Esophagus (tissue), 2 donors: ENCODE measurements at regions not wholly inside any gene's neighbourhood (a gene's known extent, or its start where the extent isn't known, plus 50 kb on each side); places are given as distances from the start of the nearest gene placed in this dataset.

Experiments
- H3K27ac ChIP-seq, 2 donors: one replicate each; pipeline ENCODE4 v1.5.1; 2013; ENCODE audit warnings: low read depth in 2 of 2, mild to moderate bottlenecking in 2 of 2, inconsistent platforms in 1 of 2, low read length in 1 of 2, moderate library complexity in 1 of 2
- H3K27me3 ChIP-seq, 2 donors: one replicate each; pipeline ENCODE4 v1.6.1; 2013; ENCODE audit warnings: low read length in 2 of 2, control low read depth in 1 of 2, mild to moderate bottlenecking in 1 of 2; ENCODE audit not compliant: insufficient read depth in 2 of 2, control insufficient read depth in 1 of 2
- H3K36me3 ChIP-seq, 2 donors: one replicate each; pipeline ENCODE4 v1.6.1; 2013; ENCODE audit warnings: low read length in 1 of 2; ENCODE audit not compliant: control insufficient read depth in 2 of 2, insufficient read depth in 2 of 2
- H3K4me1 ChIP-seq, 2 donors: one replicate each; pipeline ENCODE4 v1.6.1; 2013; ENCODE audit warnings: low read length in 1 of 2; ENCODE audit not compliant: control insufficient read depth in 2 of 2, insufficient read depth in 2 of 2
- H3K4me3 ChIP-seq, 2 donors: one replicate each; pipeline ENCODE4 v1.5.1; 2013; ENCODE audit warnings: low read length in 2 of 2, mild to moderate bottlenecking in 2 of 2, low read depth in 1 of 2, moderate library complexity in 1 of 2
- H3K9me3 ChIP-seq, 2 donors: one replicate each; pipeline ENCODE4 v1.6.1; 2013; ENCODE audit warnings: mild to moderate bottlenecking in 2 of 2, low read depth in 1 of 2, low read length in 1 of 2, moderate library complexity in 1 of 2; ENCODE audit not compliant: control insufficient read depth in 2 of 2, insufficient read depth in 1 of 2
- WGBS, 2 donors: extraction: QIAGEN DNeasy Blood & Tissue Kit; methylation state at CpG; one replicate each; pipeline ENCODE4 v1.1.7; 2013; 5-methylcytosine and 5-hydroxymethylcytosine counted together
- donor health status: healthy with polysubstance abuse.
- donor health status: Bipolar disorder and iron deficiency.

DNA sequence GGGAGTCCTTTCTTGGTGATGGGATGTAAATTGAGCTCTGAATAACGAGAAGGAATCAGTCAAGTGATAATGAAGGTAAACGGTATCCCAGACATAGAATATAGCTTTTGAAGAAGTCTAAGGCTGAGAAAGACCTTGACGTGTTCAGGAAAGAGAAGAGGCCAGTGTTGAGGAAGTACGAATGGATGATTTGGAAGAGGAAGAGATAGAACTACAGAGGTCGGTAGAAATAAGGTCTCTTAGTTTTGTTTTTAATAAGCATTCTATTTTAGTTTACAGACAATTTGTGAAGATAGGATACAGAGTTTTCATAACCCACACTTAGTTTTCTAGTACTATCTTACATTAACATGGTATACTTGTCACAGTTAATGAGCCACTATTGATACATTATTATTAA lies 1598.1 kb downstream of the FAM181B start:
- WGBS, 2 donors: 77 to 80% methylated on average over 5 of the region's 5 CpGs
- Histone ChIP-seq H3K27me3 (no peaks in the 10 kb centered on the region), H3K36me3 (no peaks in the 10 kb centered on the region), H3K4me1 (no peaks in the 10 kb centered on the region), H3K9me3 (no peaks in the 10 kb centered on the region), H3K27ac (no peak overlapping the region), H3K4me3 (no peak overlapping the region)

DNA sequence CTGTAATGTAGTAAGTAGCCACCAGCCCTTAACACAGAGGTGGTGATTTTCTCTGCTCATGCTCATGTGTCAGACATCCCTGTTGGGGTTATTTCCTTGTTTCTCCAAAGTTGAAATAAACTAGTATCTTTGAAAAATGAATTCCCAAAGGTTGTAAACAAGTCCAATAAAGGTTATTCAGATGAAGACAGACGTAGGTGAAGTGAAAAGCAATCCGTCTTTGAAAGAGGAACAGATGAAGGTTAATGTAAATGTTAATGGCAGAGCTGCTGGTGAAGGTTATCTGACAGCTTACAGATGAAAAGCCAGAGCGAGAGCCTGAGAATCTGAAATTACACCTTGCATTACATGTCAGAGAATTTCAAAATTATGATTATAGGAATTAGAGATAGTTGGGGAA lies 1604.0 kb downstream of the FAM181B start:
- H3K27ac ChIP-seq: no peak overlapping the region
- H3K4me1 ChIP-seq: no peaks in the 10 kb centered on the region
- H3K36me3 ChIP-seq: no peaks in the 10 kb centered on the region
- no peak overlapping the region for H3K4me3 ChIP-seq
- H3K9me3 ChIP-seq: no peaks in the 10 kb centered on the region
- H3K27me3 ChIP-seq: no peaks in the 10 kb centered on the region
- 70 to 71% methylated on average over 3 of the region's 3 CpGs for WGBS, 2 donors

DNA sequence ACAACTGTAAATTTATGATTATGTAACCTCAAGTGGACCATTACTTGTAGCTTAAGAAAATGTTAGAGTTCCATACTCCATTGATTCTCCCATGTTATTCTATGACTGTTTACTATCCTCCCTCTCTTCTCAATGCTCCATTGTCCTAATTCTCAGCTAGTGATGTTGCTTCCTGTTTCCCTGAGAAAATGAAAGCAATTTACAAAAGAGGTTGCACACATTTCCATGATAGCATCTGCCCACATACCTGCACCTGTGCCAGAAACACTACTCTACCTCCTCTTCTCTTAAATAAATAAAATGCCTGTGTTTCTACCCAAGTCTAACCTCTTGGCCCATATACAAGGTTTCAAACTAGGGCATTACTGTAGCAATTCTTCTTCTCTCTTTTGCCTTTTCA lies 1620.9 kb downstream of the FAM181B start:
- H3K4me1 ChIP-seq: no peaks in the 10 kb centered on the region

DNA sequence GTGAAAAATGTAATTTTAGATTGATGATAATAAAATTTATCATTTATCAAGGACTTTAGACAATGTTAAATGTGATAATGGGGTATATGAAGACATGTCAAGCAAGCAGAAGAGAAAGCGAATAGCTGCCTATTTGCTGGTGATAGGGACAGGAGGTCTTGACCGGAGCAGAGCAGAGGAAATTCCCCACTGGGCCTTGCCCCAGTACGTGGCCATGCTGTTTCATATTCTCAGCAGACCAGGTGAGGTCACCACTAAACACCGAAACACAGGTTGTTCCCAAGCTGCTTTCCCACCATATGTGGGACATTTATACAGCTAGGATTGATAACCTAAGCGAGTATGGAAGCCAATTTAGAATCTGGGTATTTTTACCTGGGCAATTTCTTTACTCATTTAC lies 1629.6 kb downstream of the FAM181B start:
- H3K36me3 ChIP-seq: no peaks in the 10 kb centered on the region
- H3K9me3 ChIP-seq: no peaks in the 10 kb centered on the region
- WGBS, 2 donors: 76 to 80% methylated on average over 5 of the region's 5 CpGs
- no peak overlapping the region for H3K4me3 ChIP-seq
- H3K4me1 ChIP-seq: no peaks in the 10 kb centered on the region
- no peaks in the 10 kb centered on the region for H3K27me3 ChIP-seq
- H3K27ac ChIP-seq: no peak overlapping the region

More for the DNA sequence above, 1620.9 kb downstream of the FAM181B start:
- Histone ChIP-seq H3K9me3 (no peaks in the 10 kb centered on the region), H3K27ac (no peak overlapping the region), H3K36me3 (no peaks in the 10 kb centered on the region), H3K4me3 (no peak overlapping the region), H3K27me3 (no peaks in the 10 kb centered on the region)

DNA sequence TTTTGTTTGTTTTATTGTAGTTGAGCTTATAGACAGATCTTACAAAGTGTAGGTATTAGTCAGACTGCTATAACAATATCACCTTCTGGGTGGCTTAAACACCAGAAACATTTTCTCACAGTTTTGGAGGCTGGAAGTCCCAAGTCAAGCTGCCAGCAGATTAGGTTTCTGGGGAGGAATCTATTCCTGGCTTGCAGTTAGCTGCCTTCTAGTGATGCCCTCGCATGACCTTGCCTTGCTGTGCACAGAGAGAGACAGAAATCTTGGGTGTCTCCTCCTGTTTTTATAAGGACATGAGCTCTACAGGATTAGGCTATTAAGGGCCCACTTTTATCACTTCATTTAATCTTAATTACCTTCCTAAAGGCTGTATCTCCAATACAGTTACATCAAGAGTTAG lies 1635.2 kb downstream of the FAM181B start:
- no peaks in the 10 kb centered on the region for H3K36me3 ChIP-seq
- no peak overlapping the region for H3K4me3 ChIP-seq

DNA sequence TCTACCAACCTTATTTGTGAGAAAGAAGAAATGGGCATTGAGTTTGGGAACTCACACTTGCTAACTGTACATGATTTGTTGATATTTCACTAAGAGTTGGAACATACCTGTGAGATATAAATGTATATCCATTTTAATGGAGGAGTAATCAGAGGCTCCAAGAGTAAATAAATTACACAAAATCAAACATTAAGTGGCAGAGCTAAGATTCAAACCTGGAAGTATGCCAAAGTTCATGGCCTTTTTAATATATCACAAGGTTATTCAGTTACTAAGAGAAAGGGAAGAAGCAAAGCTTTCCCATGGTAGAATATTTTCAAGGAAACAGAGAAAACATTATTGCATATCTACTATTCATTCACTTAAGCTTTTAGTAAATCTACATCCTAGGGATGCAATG lies 1641.1 kb downstream of the FAM181B start:
- Histone ChIP-seq H3K4me3 (no peak overlapping the region), H3K27me3 (no peaks in the 10 kb centered on the region), H3K9me3 (no peaks in the 10 kb centered on the region), H3K27ac (no peak overlapping the region), H3K4me1 (no peaks in the 10 kb centered on the region), H3K36me3 (no peaks in the 10 kb centered on the region)

More for the DNA sequence above, 1635.2 kb downstream of the FAM181B start:
- no peaks in the 10 kb centered on the region for H3K4me1 ChIP-seq
- WGBS, 2 donors: 78 to 80% methylated on average over 1 of the region's 1 CpG
- H3K27me3 ChIP-seq: no peaks in the 10 kb centered on the region
- H3K27ac ChIP-seq: no peak overlapping the region
- H3K9me3 ChIP-seq: no peaks in the 10 kb centered on the region

DNA sequence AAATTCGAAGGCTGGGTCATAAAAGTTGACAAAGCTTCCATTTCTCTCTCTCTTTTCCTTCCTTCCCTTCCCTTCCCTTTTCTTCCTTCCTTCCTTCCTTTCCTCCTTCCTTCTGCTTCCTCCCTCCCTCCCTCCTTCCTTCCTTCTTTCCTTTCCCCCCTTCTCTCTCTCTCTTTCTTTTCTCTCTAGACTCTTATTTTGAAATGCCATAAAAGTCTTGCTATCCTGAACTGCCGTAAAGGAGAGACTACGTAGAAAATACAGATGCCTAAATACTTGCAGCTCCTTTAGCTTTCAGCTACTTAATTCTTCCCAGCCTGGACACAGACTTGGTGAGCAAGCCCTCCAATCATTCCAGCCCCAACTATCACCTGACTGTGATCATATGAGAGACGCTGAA lies 1644.4 kb downstream of the FAM181B start:
- Histone ChIP-seq H3K27me3 (no peaks in the 10 kb centered on the region), H3K4me1 (no peaks in the 10 kb centered on the region), H3K9me3 (no peaks in the 10 kb centered on the region), H3K36me3 (no peaks in the 10 kb centered on the region), H3K4me3 (no peak overlapping the region), H3K27ac (no peak overlapping the region)
- 75 to 77% methylated on average over 4 of the region's 4 CpGs for WGBS, 2 donors

DNA sequence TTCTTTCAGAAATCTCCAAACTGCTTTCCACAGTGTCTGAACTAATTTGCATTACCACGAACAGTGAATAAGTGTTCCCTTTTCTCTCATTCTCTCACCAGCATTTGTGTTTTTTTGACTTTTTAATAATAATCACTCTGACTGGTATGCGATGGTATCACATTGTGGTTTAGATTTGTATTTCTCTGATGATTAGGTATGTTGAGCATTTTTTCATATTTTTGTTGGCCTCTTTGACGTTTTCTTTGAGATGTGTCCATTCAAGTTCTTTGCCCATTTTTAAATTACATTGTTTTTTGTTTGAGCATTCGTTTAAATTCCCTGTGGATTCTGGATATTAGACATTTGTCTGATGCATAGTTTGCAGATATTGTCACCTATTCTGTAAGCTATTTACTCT lies 1639.6 kb upstream of the TENM4 start:
- no peak overlapping the region for H3K27ac ChIP-seq
- no peaks in the 10 kb centered on the region for H3K9me3 ChIP-seq
- no peaks in the 10 kb centered on the region for H3K36me3 ChIP-seq
- no peaks in the 10 kb centered on the region for H3K4me1 ChIP-seq
- 84 to 85% methylated on average over 4 of the region's 4 CpGs for WGBS, 2 donors
- H3K4me3 ChIP-seq: no peak overlapping the region
- no peaks in the 10 kb centered on the region for H3K27me3 ChIP-seq

DNA sequence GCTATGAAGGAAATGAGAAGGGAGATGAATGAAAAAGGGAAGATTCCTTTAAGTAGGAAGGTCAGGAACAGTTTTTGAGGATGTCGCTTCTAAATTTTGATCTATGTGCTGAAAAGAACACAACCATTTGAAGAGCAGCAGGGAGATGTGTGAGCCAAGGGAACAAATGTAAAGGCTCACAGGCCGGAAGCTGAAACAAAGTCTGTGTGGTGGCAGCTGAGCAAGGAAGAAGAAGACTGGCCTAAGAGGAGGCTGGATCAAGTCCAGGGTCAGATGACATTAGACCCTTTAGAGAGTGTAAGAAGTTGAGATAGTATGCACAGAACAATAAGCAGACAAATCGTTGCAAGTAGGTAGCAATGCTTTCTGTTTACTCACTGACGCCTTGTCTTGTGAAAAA lies 1631.4 kb upstream of the TENM4 start:
- Histone ChIP-seq H3K36me3 (no peaks in the 10 kb centered on the region), H3K27me3 (no peaks in the 10 kb centered on the region), H3K4me3 (no peak overlapping the region), H3K9me3 (no peaks in the 10 kb centered on the region), H3K4me1 (no peaks in the 10 kb centered on the region), H3K27ac (no peak overlapping the region)
- 63 to 66% methylated on average over 4 of the region's 4 CpGs for WGBS, 2 donors

DNA sequence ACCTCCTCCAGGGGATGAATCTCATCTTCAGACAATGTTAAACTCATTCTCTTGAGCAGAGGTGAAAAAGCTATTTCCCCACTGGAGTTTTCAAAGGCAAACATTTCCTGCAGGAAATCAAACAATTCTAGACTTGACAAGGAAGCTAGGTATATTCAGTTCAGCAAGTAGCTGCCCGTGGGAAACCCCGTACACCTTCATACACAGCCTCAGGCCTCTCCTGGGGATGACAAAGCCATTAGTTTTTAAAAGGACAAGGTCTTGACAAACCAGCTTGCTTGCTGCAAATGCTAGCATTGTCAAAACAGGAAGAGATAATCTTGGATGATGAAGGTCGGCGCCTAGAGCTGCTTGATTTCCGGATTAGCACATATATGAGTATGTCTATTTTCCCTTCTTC lies 1630.8 kb upstream of the TENM4 start:
- 40 to 48% methylated on average over 5 of the region's 5 CpGs for WGBS, 2 donors

More for the DNA sequence above, 1630.8 kb upstream of the TENM4 start:
- Histone ChIP-seq H3K9me3 (no peaks in the 10 kb centered on the region), H3K27ac (no peak overlapping the region), H3K27me3 (no peaks in the 10 kb centered on the region), H3K4me3 (no peak overlapping the region), H3K4me1 (no peaks in the 10 kb centered on the region), H3K36me3 (no peaks in the 10 kb centered on the region)
